DND-41 (cell line): ENCODE measurements at regions not wholly inside any gene's neighbourhood (a gene's known extent, or its start where the extent isn't known, plus 50 kb on each side); places are given as distances from the start of the nearest gene placed in this dataset.
"Not testable (repeated sequence)": the region's sequence is repeated elsewhere in the genome, so short reads cannot be mapped to it uniquely, and the experiment has no call there.

Experiments used
- EZH2 ChIP-seq: IDR thresholded peaks from 3 replicates; pipeline ENCODE4 v1.6.1; 2012; ENCODE audit warnings: borderline replicate concordance, low read depth, mild to moderate bottlenecking, moderate library complexity, low read length, inconsistent platforms; ENCODE audit not compliant: severe bottlenecking
- TF ChIP-seq, protein P1 (sequence below): IDR thresholded peaks from 2 replicates; pipeline ENCODE4 v1.5.1; 2012; ENCODE audit warnings: borderline replicate concordance, low read length, moderate library complexity, mild to moderate bottlenecking; ENCODE audit not compliant: poor library complexity, severe bottlenecking; ENCODE audit errors: extremely low read depth

DNA sequence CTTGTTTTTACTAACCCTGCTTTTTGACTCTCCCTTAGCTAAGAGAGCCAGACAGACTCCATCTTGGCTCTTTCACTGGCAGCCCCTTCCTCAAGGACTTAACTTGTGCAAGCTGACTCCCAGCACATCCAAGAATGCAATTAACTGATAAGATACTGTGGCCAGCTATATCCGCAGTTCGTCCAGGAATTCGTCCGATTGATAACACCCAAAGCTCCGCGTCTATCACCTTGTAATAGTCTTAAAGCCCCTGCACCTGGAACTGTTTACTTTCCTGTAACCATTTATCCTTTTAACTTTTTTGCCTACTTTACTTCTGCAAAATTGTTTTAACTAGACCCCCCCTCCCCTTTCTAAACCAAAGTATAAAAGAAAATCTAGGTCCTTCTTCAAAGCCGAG, 50.8 kb upstream of the WDR72 start:
- TF ChIP-seq, protein P1, sequence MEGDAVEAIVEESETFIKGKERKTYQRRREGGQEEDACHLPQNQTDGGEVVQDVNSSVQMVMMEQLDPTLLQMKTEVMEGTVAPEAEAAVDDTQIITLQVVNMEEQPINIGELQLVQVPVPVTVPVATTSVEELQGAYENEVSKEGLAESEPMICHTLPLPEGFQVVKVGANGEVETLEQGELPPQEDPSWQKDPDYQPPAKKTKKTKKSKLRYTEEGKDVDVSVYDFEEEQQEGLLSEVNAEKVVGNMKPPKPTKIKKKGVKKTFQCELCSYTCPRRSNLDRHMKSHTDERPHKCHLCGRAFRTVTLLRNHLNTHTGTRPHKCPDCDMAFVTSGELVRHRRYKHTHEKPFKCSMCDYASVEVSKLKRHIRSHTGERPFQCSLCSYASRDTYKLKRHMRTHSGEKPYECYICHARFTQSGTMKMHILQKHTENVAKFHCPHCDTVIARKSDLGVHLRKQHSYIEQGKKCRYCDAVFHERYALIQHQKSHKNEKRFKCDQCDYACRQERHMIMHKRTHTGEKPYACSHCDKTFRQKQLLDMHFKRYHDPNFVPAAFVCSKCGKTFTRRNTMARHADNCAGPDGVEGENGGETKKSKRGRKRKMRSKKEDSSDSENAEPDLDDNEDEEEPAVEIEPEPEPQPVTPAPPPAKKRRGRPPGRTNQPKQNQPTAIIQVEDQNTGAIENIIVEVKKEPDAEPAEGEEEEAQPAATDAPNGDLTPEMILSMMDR = not testable (repeated sequence)
- not testable (repeated sequence) for TF ChIP-seq EZH2
